Liver (tissue), 3 donors: ENCODE measurements at regions not wholly inside any gene's neighbourhood (a gene's known extent, or its start where the extent isn't known, plus 50 kb on each side); places are given as distances from the start of the nearest gene placed in this dataset.

ENCODE experiments used
- EGR1 ChIP-seq, 2 donors: IDR thresholded peaks; 2 replicates each; pipeline ENCODE4 v1.6.1; 2016 to 2018; ENCODE audit warnings: antibody characterized with exemption in 2 of 2, low read depth in 2 of 2
- JUND ChIP-seq, 2 donors: IDR thresholded peaks; 2 replicates each; pipeline ENCODE4 v1.6.1; 2016; ENCODE audit warnings: antibody characterized with exemption in 2 of 2
- NR2F2 ChIP-seq: IDR thresholded peaks from 2 replicates; pipeline ENCODE4 v1.6.1; 2016; ENCODE audit warnings: antibody characterized with exemption
- RAD21 ChIP-seq, 2 donors: IDR thresholded peaks; 2 replicates each; pipeline ENCODE4 v1.6.1; 2016; ENCODE audit warnings: antibody characterized with exemption in 2 of 2, mild to moderate bottlenecking in 2 of 2
- RXRA ChIP-seq, 2 donors: IDR thresholded peaks; 2 replicates each; pipeline ENCODE4 v1.6.1; 2017 to 2018; ENCODE audit warnings: antibody characterized with exemption in 2 of 2, mild to moderate bottlenecking in 1 of 2
- SP1 ChIP-seq: IDR thresholded peaks from 2 replicates; pipeline ENCODE4 v1.6.1; 2018; ENCODE audit warnings: antibody characterized with exemption, mild to moderate bottlenecking
- TAF1 ChIP-seq: conservative IDR thresholded peaks from 2 replicates; pipeline ENCODE4 v1.6.1; 2016; ENCODE audit warnings: antibody characterized with exemption, mild to moderate bottlenecking
- YY1 ChIP-seq: IDR thresholded peaks from 2 replicates; pipeline ENCODE4 v1.6.1; 2016; ENCODE audit warnings: antibody characterized with exemption, mild to moderate bottlenecking
- TF ChIP-seq, protein P1 (sequence below): fragments of 150-350 bp; IDR thresholded peaks from 2 replicates; pipeline ENCODE4 v1.5.1; 2017; ENCODE audit warnings: improper control_type of control experiment, low read depth, low read length; ENCODE audit not compliant: missing input control
- TF ChIP-seq, protein P2 (sequence below): IDR thresholded peaks from 2 replicates; pipeline ENCODE4 v1.6.1; 2016; ENCODE audit warnings: antibody characterized with exemption
- TF ChIP-seq, protein P3 (sequence below): IDR thresholded peaks from 2 replicates; pipeline ENCODE4 v1.6.1; 2016; ENCODE audit warnings: antibody characterized with exemption
- TF ChIP-seq, protein P4 (sequence below): IDR thresholded peaks from 2 replicates; pipeline ENCODE4 v1.6.1; 2016; ENCODE audit warnings: antibody characterized with exemption
- TF ChIP-seq, protein P5 (sequence below): IDR thresholded peaks from 2 replicates; pipeline ENCODE4 v1.6.1; 2016; ENCODE audit warnings: antibody characterized with exemption, mild to moderate bottlenecking
- donor health status: healthy.
- donor health status: healthy.

DNA sequence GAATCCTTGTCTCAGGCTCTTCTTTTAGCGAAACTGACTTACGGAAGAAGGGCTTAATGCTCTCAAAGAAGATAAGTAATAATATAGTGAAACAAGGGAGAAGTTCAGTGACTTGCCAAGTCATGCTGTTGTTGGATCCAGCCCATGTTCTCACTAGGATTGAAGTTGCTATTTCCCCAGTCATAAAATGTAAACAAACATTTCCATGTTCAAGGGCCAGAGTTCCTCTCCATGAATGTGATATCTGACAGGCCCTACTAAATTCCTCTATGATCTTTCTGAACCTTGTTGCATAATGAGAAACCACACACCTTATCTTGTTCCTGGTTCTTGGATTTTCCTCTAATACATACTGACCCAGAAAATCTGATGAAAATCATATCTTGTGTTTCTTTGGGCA is 876.5 kb upstream of the B3GALT2 start:
- TF ChIP-seq, protein P1, sequence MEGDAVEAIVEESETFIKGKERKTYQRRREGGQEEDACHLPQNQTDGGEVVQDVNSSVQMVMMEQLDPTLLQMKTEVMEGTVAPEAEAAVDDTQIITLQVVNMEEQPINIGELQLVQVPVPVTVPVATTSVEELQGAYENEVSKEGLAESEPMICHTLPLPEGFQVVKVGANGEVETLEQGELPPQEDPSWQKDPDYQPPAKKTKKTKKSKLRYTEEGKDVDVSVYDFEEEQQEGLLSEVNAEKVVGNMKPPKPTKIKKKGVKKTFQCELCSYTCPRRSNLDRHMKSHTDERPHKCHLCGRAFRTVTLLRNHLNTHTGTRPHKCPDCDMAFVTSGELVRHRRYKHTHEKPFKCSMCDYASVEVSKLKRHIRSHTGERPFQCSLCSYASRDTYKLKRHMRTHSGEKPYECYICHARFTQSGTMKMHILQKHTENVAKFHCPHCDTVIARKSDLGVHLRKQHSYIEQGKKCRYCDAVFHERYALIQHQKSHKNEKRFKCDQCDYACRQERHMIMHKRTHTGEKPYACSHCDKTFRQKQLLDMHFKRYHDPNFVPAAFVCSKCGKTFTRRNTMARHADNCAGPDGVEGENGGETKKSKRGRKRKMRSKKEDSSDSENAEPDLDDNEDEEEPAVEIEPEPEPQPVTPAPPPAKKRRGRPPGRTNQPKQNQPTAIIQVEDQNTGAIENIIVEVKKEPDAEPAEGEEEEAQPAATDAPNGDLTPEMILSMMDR = no peak
- no peak for TF ChIP-seq EGR1 (IDR thresholded peaks at IDR 0.05; ENCODE audit: low read depth in 2 of 2)
- TF ChIP-seq SP1 = no peak
- TF ChIP-seq RXRA (IDR thresholded peaks at IDR 0.05) = no peak
- TF ChIP-seq JUND (IDR thresholded peaks at IDR 0.05) = no peak
- TF ChIP-seq, protein P2, sequence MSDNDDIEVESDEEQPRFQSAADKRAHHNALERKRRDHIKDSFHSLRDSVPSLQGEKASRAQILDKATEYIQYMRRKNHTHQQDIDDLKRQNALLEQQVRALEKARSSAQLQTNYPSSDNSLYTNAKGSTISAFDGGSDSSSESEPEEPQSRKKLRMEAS = no peak
- TF ChIP-seq, protein P3, sequence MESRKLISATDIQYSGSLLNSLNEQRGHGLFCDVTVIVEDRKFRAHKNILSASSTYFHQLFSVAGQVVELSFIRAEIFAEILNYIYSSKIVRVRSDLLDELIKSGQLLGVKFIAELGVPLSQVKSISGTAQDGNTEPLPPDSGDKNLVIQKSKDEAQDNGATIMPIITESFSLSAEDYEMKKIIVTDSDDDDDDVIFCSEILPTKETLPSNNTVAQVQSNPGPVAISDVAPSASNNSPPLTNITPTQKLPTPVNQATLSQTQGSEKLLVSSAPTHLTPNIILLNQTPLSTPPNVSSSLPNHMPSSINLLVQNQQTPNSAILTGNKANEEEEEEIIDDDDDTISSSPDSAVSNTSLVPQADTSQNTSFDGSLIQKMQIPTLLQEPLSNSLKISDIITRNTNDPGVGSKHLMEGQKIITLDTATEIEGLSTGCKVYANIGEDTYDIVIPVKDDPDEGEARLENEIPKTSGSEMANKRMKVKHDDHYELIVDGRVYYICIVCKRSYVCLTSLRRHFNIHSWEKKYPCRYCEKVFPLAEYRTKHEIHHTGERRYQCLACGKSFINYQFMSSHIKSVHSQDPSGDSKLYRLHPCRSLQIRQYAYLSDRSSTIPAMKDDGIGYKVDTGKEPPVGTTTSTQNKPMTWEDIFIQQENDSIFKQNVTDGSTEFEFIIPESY = no peak
- no peak for TF ChIP-seq NR2F2
- TF ChIP-seq YY1 = no peak
- TF ChIP-seq, protein P4, sequence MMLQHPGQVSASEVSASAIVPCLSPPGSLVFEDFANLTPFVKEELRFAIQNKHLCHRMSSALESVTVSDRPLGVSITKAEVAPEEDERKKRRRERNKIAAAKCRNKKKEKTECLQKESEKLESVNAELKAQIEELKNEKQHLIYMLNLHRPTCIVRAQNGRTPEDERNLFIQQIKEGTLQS = no peak
- no peak for TF ChIP-seq RAD21 (IDR thresholded peaks at IDR 0.05)
- TF ChIP-seq, protein P5, sequence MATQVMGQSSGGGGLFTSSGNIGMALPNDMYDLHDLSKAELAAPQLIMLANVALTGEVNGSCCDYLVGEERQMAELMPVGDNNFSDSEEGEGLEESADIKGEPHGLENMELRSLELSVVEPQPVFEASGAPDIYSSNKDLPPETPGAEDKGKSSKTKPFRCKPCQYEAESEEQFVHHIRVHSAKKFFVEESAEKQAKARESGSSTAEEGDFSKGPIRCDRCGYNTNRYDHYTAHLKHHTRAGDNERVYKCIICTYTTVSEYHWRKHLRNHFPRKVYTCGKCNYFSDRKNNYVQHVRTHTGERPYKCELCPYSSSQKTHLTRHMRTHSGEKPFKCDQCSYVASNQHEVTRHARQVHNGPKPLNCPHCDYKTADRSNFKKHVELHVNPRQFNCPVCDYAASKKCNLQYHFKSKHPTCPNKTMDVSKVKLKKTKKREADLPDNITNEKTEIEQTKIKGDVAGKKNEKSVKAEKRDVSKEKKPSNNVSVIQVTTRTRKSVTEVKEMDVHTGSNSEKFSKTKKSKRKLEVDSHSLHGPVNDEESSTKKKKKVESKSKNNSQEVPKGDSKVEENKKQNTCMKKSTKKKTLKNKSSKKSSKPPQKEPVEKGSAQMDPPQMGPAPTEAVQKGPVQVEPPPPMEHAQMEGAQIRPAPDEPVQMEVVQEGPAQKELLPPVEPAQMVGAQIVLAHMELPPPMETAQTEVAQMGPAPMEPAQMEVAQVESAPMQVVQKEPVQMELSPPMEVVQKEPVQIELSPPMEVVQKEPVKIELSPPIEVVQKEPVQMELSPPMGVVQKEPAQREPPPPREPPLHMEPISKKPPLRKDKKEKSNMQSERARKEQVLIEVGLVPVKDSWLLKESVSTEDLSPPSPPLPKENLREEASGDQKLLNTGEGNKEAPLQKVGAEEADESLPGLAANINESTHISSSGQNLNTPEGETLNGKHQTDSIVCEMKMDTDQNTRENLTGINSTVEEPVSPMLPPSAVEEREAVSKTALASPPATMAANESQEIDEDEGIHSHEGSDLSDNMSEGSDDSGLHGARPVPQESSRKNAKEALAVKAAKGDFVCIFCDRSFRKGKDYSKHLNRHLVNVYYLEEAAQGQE = no peak
- TF ChIP-seq TAF1 = no peak
